GM10266 (cell line): ENCODE measurements at regions not wholly inside any gene's neighbourhood (a gene's known extent, or its start where the extent isn't known, plus 50 kb on each side); places are given as distances from the start of the nearest gene placed in this dataset.

Experiments
- DNase-seq: peaks from one replicate; pipeline ENCODE4 v3.0.0; 2012; ENCODE audit errors: extremely low spot score
- TF ChIP-seq, protein P1 (sequence below): IDR thresholded peaks from 2 replicates; pipeline ENCODE4 v1.5.1; 2012; ENCODE audit warnings: mild to moderate bottlenecking, low read depth; ENCODE audit not compliant: control insufficient read depth, insufficient read depth; ENCODE audit errors: missing control alignments

DNA sequence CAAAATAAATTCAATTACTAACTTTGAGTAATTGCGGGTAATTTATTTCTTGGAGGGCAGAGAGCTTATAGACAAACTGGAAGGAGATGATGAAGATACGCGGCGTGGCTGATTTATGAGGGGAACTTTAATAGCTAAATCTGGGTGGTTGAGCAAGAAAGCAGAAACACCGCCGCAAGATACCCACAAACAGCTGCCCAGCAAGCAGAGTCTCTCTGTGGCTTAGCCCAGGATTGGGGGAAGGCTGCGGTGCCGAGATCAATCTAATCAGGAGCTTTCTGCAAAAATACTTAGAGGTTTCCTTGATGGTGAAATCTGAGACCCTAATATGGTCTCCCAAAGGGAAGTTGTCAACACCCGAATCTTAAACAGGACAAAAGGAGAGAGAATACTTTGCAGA, 94.9 kb upstream of the MGMT start:
- TF ChIP-seq, protein P1, sequence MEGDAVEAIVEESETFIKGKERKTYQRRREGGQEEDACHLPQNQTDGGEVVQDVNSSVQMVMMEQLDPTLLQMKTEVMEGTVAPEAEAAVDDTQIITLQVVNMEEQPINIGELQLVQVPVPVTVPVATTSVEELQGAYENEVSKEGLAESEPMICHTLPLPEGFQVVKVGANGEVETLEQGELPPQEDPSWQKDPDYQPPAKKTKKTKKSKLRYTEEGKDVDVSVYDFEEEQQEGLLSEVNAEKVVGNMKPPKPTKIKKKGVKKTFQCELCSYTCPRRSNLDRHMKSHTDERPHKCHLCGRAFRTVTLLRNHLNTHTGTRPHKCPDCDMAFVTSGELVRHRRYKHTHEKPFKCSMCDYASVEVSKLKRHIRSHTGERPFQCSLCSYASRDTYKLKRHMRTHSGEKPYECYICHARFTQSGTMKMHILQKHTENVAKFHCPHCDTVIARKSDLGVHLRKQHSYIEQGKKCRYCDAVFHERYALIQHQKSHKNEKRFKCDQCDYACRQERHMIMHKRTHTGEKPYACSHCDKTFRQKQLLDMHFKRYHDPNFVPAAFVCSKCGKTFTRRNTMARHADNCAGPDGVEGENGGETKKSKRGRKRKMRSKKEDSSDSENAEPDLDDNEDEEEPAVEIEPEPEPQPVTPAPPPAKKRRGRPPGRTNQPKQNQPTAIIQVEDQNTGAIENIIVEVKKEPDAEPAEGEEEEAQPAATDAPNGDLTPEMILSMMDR = no peak
- DNase-seq = no peak

DNA sequence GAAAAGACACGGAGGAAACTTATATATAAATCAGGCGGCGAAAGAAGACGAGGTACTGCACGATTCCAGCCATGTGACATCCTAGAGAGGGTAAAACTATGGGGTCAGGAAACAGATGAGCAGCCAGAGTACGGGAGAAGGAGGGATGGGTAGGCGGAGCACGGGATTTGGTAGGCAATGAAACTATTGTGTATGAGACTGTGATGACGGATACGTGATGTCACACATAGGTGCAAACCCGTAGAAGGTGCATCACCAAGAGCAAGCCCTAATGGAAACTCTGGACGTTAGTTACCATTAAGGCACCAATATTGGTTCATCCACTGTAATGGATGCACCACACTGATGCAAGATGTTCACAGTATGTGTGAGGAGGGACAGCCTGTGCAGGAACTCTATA, 93.8 kb upstream of the MGMT start:
- TF ChIP-seq, protein P1 = no peak
- no peak for DNase-seq

DNA sequence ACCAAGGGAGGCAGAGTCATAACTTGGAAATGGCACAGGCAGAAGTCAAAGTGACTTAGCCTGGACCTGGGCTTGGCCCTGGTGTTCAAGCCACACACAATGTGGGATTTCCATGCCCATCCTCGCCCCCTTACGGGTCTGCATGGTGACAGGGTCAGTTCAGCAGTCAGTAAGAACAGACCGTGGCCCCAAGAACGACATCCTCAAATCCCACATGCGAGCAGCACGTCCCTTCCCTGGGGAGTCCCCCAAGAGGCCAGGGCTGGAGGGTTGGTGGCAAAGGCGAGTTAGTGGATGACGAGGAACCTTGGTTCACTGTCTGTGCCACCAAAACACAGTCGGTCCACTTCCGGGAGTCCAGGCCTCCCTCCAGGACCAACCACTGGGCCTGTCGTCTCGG, 93.3 kb upstream of the MGMT start:
- TF ChIP-seq, protein P1 = no peak
- no peak for DNase-seq

DNA sequence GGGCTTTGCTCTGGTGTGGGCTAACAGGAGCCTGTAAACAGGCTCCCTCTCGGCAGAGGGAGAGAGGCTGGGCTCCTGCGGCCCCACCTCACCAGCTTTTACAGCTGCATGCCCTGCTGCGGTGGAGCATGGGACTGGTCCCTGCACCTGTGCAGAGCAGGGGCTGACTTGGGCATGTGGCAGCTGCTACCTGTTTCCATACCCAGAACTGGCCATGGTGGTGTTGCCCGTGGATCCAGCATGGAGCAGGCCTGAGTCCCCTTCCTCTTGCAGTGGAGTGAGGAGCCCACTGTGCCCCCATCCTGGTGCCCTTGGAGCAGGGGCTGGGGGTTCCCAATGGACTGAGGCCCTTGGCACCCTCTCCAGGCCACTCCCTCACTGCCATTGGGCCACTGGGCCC, 91.9 kb upstream of the MGMT start:
- TF ChIP-seq, protein P1 = no peak
- no peak for DNase-seq

DNA sequence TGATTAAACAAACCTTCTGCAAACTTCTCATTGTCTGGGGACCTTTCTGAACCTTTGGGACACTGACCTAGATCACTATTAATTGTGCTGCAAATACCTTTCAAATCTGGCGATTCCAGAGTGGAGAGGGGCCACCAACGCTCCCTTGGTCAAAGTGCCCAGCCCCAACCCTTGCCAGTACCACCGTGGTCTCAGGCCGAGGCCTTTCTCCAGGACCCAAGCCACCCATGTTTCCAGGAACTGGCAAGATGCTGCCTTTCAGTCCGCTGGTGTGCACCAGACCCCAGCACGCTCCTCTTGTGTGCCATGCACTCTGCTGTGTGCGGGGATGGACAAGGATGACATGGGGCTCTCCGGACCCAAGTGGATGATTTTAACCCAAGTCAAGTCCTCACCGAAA, 91.1 kb upstream of the MGMT start:
- no peak for DNase-seq
- TF ChIP-seq, protein P1 = no peak

DNA sequence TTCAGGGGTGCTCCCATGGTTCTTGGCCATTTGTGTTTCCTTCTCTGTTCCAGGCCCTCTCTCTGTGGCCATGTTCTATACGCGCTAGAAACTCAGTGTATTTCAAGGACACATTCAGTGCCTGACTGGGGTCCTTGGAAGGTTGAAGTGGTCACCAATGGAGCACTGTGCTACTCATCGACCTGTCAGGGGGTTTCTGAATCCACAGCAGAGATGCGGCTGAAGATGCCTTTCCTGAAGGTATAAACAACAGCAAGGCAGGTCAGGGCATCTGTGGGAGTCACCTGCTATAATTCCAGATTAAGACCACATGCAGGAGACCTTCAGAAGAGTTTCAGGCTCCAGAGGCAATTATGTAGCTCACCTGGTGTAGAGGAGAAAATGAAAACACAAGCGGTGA, 86.8 kb upstream of the MGMT start:
- DNase-seq = no peak
- TF ChIP-seq, protein P1 = no peak

DNA sequence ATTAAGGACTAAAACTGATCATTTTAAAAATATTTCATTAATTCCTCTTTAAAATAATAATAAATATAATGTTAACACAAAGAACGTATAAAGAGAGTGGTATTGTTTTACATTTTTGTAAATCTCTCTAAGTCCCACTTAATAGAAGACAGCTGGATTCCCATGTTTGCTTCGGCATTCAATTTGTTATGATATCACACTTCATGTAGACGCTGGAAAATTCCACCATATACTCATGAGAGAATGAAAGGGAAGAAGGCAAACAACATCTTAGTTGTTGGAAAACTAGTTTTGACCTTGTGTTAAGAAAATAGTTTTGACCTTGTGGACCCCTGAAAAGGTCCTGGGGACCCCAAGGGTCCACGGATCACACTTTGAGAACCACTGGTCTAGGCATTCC, 85.3 kb upstream of the MGMT start:
- no peak for DNase-seq
- TF ChIP-seq, protein P1 = no peak
